Common myeloid progenitor, CD34-positive (primary cell): ENCODE measurements at regions not wholly inside any gene's neighbourhood (a gene's known extent, or its start where the extent isn't known, plus 50 kb on each side); places are given as distances from the start of the nearest gene placed in this dataset.

Source experiments
- CTCF ChIA-PET: fragments of 350-600 bp; sonication (Branson Sonifier 250); formaldehyde crosslinking; loops from one replicate; lab custom pipeline; 2021; ENCODE audit warnings: antibody characterized with exemption; lab: Charles Lee
- POLR2A ChIA-PET: fragments of 350-600 bp; sonication (Branson Sonifier 250); formaldehyde crosslinking; loops from one replicate; lab custom pipeline; 2021; ENCODE audit warnings: antibody characterized with exemption; lab: Charles Lee
- DNase-seq, 3 donors: peaks; one replicate each; pipeline versions ENCODE4 v3.0.0 to v3.0.0-alpha.2; 2013
- H3K27ac ChIP-seq, 2 experiments: 1 replicate in 1 of 2; 2 replicates in 1 of 2; pipeline ENCODE4 v1.7.0; 2013; ENCODE audit warnings: inconsistent platforms in 2 of 2, low read length in 2 of 2, mild to moderate bottlenecking in 2 of 2, low read depth in 1 of 2, moderate library complexity in 1 of 2; ENCODE audit not compliant: severe bottlenecking in 2 of 2, insufficient read depth in 1 of 2, poor library complexity in 1 of 2
- H3K27me3 ChIP-seq, 5 experiments: replicated peaks in 2 of 5; 1 replicate in 3 of 5; 2 replicates in 2 of 5; pipeline versions ENCODE4 v1.6.1 to v1.7.0; 2013; ENCODE audit warnings: low read length in 4 of 5, mild to moderate bottlenecking in 2 of 5, moderate library complexity in 2 of 5, inconsistent platforms in 1 of 5; ENCODE audit not compliant: insufficient read depth in 5 of 5, control insufficient read depth in 4 of 5
- H3K36me3 ChIP-seq, 4 experiments: 1 replicate in 2 of 4; 2 replicates in 2 of 4; pipeline versions ENCODE4 v1.6.1 to v1.7.0; 2013; ENCODE audit warnings: low read length in 3 of 4, control low read depth in 1 of 4, mild to moderate bottlenecking in 1 of 4; ENCODE audit not compliant: control insufficient read depth in 4 of 4, insufficient read depth in 4 of 4
- H3K4me1 ChIP-seq, 4 experiments: 1 replicate in 3 of 4; 2 replicates in 1 of 4; pipeline versions ENCODE4 v1.6.1 to v1.7.1; 2013; ENCODE audit warnings: low read length in 3 of 4, mild to moderate bottlenecking in 3 of 4, control low read depth in 1 of 4, inconsistent platforms in 1 of 4, moderate library complexity in 1 of 4; ENCODE audit not compliant: control insufficient read depth in 4 of 4, insufficient read depth in 4 of 4; ENCODE audit errors: control extremely low read depth in 1 of 4
- H3K4me3 ChIP-seq, 7 experiments: 1 replicate in 4 of 7; 2 replicates in 3 of 7; pipeline versions ENCODE4 v1.5.1 to v1.7.0; 2013; ENCODE audit warnings: mild to moderate bottlenecking in 7 of 7, low read length in 6 of 7, moderate library complexity in 6 of 7, inconsistent platforms in 2 of 7, low read depth in 2 of 7, control low read depth in 1 of 7; ENCODE audit not compliant: insufficient read depth in 4 of 7, control insufficient read depth in 1 of 7; ENCODE audit errors: extremely low read depth in 1 of 7
- H3K9me3 ChIP-seq, 5 experiments: 1 replicate in 4 of 5; 2 replicates in 1 of 5; pipeline versions ENCODE4 v1.6.1 to v1.7.1; 2013; ENCODE audit warnings: low read length in 4 of 5, mild to moderate bottlenecking in 2 of 5, inconsistent platforms in 1 of 5, low read depth in 1 of 5, moderate library complexity in 1 of 5; ENCODE audit not compliant: control insufficient read depth in 4 of 5, insufficient read depth in 2 of 5; ENCODE audit errors: control extremely low read depth in 1 of 5
- WGBS: methylation state at CpG from one replicate; pipeline ENCODE4 v1.1.5; 2013; ENCODE audit not compliant: insufficient coverage; 5-methylcytosine and 5-hydroxymethylcytosine counted together

- H3K27ac ChIP-seq, result no peak overlapping the region
- POLR2A ChIA-PET, result no interaction called here
- no peaks in the 10 kb centered on the region for H3K9me3 ChIP-seq
- H3K36me3 ChIP-seq, result no peaks in the 10 kb centered on the region
- WGBS, result no CpG with 5 or more reads among the region's 2 CpGs
- no peak overlapping the region for H3K4me3 ChIP-seq
- CTCF ChIA-PET, result no interaction called here
- DNase-seq, result no peak
- no peaks in the 10 kb centered on the region for H3K27me3 ChIP-seq
- H3K4me1 ChIP-seq, result peaks cover 0 to 2% (median 0%) of the 10 kb centered on the region in 4 experiments
Measured at GRCh38 chr4:180330521-180330920, 1912.7 kb upstream of the TENM3 start.

- no peaks in the 10 kb centered on the region for H3K36me3 ChIP-seq
- CTCF ChIA-PET, result no interaction called here
- H3K27me3 ChIP-seq, result no peaks in the 10 kb centered on the region
- no peak overlapping the region for H3K4me3 ChIP-seq
- peaks cover 0 to 5% (median 0%) of the 10 kb centered on the region in 5 experiments for H3K9me3 ChIP-seq
- peaks cover 0 to 2% (median 0%) of the 10 kb centered on the region in 4 experiments for H3K4me1 ChIP-seq
- no peak for DNase-seq
- WGBS, result no CpG with 5 or more reads among the region's 4 CpGs
- POLR2A ChIA-PET, result no interaction called here
- H3K27ac ChIP-seq, result no peak overlapping the region
Measured at GRCh38 chr4:180333162-180333561, 1910.0 kb upstream of the TENM3 start.

- Histone ChIP-seq H3K4me3 (no peak overlapping the region), H3K36me3 (no peaks in the 10 kb centered on the region), H3K27me3 (no peaks in the 10 kb centered on the region), H3K9me3 (peaks cover 0 to 5% (median 0%) of the 10 kb centered on the region in 5 experiments), H3K4me1 (peaks cover 0 to 2% (median 0%) of the 10 kb centered on the region in 4 experiments), H3K27ac (no peak overlapping the region)
- no CpG with 5 or more reads among the region's 1 CpG for WGBS
- CTCF ChIA-PET, result no interaction called here
- POLR2A ChIA-PET, result no interaction called here
- no peak for DNase-seq
Measured at GRCh38 chr4:180335566-180335965, 1907.6 kb upstream of the TENM3 start.

DNA sequence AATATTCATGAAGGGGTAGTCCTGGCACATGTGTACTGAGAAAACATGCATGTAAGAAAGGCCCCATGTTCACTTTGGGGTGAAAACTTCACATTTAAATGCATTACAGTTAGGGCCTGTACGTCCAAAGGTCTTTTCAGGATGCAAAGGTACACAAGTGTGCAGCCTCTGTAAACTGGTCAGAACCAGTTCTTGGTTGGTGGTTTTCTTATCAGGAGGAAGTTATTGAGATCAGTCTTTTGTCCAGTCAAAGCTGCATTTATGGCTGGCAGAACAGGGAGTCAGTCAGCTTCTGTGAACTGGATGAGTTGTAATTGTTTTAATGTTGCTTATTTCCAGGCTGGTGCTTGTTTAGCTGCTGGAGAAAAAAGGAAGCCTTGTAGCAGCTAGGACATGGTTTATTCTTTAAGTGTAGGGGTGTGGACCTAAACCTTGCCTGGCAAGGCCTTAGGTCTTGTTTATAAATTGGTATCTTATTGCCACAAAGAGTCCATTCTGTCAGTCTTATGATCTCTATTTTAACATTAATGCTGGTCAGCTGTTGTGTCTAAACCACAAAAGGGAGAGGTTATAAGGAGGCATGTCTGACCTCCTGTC, 1906.6 kb upstream of the TENM3 start:
- H3K4me3 ChIP-seq, result no peak overlapping the region
- POLR2A ChIA-PET, result no interaction called here
- H3K36me3 ChIP-seq, result no peaks in the 10 kb centered on the region
- no peaks in the 10 kb centered on the region for H3K27me3 ChIP-seq
- peaks cover 0 to 6% (median 0%) of the 10 kb centered on the region in 5 experiments for H3K9me3 ChIP-seq
- WGBS, result 80% methylated on average over 1 of the region's 1 CpG
- CTCF ChIA-PET, result no interaction called here
- no peak for DNase-seq
- no peak overlapping the region for H3K27ac ChIP-seq
- no peaks in the 10 kb centered on the region for H3K4me1 ChIP-seq

GRCh38 chr4:180341926-180342325, 1901.3 kb upstream of the TENM3 start:
- Histone ChIP-seq H3K27me3 (no peaks in the 10 kb centered on the region), H3K27ac (no peak overlapping the region), H3K9me3 (peaks cover 0 to 4% (median 0%) of the 10 kb centered on the region in 5 experiments), H3K36me3 (no peaks in the 10 kb centered on the region), H3K4me1 (no peaks in the 10 kb centered on the region), H3K4me3 (no peak overlapping the region)
- POLR2A ChIA-PET, result no interaction called here
- no peak for DNase-seq
- CTCF ChIA-PET, result no interaction called here
- 100% methylated on average over 3 of the region's 5 CpGs for WGBS

GRCh38 chr4:180350901-180351300, 1892.3 kb upstream of the TENM3 start:
- H3K4me3 ChIP-seq, result no peak overlapping the region
- CTCF ChIA-PET, result no interaction called here
- WGBS, result no CpG with 5 or more reads among the region's 2 CpGs
- H3K4me1 ChIP-seq, result no peaks in the 10 kb centered on the region
- no peaks in the 10 kb centered on the region for H3K9me3 ChIP-seq
- no peaks in the 10 kb centered on the region for H3K36me3 ChIP-seq
- POLR2A ChIA-PET, result no interaction called here
- no peak overlapping the region for H3K27ac ChIP-seq
- H3K27me3 ChIP-seq, result no peaks in the 10 kb centered on the region
- no peak for DNase-seq

DNA sequence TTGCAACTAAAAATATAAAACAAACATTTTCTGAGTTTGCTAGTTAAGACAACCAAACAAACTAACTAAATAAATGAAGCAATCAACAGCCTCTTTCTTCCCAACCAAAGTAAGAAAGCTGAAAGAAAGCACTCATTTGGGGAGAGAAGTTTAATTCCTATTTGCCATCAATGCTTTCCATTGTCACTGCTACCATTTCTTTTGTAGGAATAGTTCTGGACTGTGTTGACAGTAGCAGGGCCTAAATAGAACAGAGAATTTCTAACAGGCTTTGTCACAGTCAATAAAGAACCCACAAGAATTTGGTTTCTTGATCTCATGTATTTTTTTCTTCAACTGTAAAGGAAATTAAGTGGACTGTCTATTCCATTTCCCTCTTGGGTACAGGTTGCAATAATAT, 1886.4 kb upstream of the TENM3 start:
- Histone ChIP-seq H3K27me3 (no peaks in the 10 kb centered on the region), H3K36me3 (no peaks in the 10 kb centered on the region), H3K9me3 (no peaks in the 10 kb centered on the region), H3K4me3 (no peak overlapping the region), H3K27ac (no peak overlapping the region), H3K4me1 (no peaks in the 10 kb centered on the region)
- CTCF ChIA-PET, result no interaction called here
- DNase-seq, result no peak
- POLR2A ChIA-PET, result no interaction called here
